Keratinocyte (primary cell): ENCODE measurements at regions not wholly inside any gene's neighbourhood (a gene's known extent, or its start where the extent isn't known, plus 50 kb on each side); places are given as distances from the start of the nearest gene placed in this dataset.

Experiments
- CTCF ChIP-seq, 3 experiments: IDR thresholded peaks in 1 of 3; conservative IDR thresholded peaks in 1 of 3; optimal IDR thresholded peaks in 1 of 3; 2 replicates in 2 of 3; 3 replicates in 1 of 3; pipeline versions ENCODE3 to v1.5.1; 2011; ENCODE audit warnings: low read length in 3 of 3, mild to moderate bottlenecking in 3 of 3, moderate library complexity in 2 of 3, control low read depth in 1 of 3, inconsistent platforms in 1 of 3; ENCODE audit not compliant: insufficient read depth in 2 of 3; ENCODE audit errors: extremely low read depth in 1 of 3
- EZH2 ChIP-seq: IDR thresholded peaks from one replicate; pipeline ENCODE4 v1.6.1; 2012; ENCODE audit warnings: inconsistent platforms, mild to moderate bottlenecking, low read length, moderate library complexity

GRCh38 chr4:57270346-57270745 is 160.2 kb upstream of the IGFBP7 start:
- TF ChIP-seq CTCF (optimal IDR thresholded peaks at IDR 0.05 in 1 of 3, IDR thresholded peaks at IDR 0.05 in 1 of 3, conservative IDR thresholded peaks at IDR 0.05 in 1 of 3; ENCODE audit: extremely low read depth in 1 of 3, insufficient read depth in 2 of 3, low read length in 3 of 3) (no peak), EZH2 (no peak)
